HG03095 (cell line): ENCODE measurements at regions not wholly inside any gene's neighbourhood (a gene's known extent, or its start where the extent isn't known, plus 50 kb on each side); places are given as distances from the start of the nearest gene placed in this dataset.
"Not testable (repeated sequence)": the region's sequence is repeated elsewhere in the genome, so short reads cannot be mapped to it uniquely, and the experiment has no call there.

ENCODE experiments used
- ATAC-seq: cut with Tn5 transposase; IDR thresholded peaks from one replicate; pipeline ENCODE4 v1.9.1; 2021; ENCODE audit warnings: moderate library complexity; ENCODE audit not compliant: unreplicated experiment

DNA sequence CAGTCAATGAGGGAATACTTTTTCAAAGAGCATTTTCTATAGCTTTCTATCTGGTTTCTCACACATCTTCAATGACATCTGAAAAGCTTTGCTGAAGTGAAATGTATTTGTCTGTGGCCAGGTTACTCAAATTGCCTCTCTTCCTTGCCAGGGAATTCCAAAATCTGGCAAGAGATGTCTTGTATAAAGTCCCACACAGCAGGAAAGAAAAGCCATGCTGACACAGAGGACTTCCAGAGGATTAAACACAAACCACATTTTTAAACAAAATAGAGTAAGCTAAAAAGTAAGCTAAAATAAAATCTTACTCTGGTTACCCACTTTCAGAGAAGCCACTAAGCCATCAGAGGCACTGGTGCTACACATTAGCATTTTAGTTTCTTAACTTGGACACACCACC lies 93.1 kb upstream of the BCAR3 start:
- ATAC-seq: no peak

DNA sequence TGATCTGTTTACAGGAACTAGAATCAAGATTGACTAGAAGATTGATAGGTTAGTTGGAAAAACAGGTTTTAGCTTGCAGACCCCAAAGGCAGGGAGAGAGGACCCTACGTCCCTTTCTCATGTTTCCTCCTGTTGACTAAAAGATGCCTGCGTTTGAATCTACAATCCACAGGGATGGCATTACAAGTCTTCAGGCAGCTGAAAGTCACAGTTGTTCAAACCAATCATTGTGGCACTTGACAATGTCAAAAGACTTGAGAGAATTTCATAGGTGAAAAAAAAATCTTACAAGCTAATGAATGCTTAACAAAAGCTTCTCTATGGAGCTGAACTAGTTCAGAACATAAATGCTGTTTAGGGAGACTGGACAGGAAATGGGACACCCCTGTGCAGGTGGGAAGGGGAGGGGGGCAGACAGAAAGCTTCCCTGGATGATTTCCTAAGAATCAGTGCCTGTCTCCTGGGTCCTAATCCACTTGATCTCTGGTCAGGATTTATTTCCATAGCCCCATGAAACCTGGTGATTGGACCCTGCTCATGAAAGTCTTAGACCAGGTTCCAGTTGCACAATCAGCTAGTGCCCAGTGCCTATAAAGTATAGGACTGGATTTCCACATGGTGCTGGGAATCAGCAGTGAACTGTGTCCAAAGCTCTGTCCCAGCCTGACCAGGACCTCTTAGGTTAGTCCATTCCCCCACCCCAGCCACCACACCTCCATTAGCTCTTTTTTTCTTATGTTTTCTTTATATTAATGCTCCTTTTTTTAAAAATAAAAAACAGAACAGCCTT lies 91.6 kb upstream of the BCAR3 start:
- ATAC-seq: no peak

DNA sequence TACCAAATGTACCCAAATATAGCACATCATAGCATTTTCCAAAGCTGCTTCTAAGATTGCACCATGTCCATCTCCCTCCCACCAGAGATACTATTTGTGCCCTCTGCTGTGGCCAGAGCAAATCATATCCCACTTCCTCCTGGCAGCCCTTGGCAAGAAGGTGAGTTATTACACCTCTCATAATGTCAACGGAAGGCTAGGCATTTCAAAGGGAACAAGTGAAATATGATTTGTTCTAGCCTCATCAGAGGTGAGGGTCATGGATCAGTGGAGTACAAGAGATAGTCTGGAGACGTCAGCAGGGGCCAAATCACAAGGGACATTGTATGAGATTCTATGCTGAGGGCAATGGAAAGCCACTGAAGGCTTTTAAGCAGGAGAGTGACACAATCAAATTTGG lies 90.2 kb upstream of the BCAR3 start:
- no peak for ATAC-seq

DNA sequence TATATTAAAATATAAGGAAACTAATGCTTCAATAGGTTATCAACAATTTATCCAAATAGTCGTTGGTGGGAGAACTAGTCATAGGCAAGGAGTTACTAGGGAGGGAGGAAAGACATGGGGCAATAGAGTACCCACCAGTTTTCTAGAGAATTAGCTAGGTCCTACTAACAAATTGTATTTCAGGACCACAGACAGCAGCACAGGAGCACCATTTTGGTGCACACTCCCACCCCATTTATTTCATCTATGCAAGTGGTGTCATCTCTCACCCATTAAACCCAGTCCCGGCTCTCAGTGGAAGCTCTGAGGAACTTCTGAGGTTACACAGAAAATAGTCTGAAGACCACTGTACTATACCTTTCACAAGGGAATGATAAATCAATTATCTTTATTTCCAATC lies 89.0 kb upstream of the BCAR3 start:
- ATAC-seq: no peak

DNA sequence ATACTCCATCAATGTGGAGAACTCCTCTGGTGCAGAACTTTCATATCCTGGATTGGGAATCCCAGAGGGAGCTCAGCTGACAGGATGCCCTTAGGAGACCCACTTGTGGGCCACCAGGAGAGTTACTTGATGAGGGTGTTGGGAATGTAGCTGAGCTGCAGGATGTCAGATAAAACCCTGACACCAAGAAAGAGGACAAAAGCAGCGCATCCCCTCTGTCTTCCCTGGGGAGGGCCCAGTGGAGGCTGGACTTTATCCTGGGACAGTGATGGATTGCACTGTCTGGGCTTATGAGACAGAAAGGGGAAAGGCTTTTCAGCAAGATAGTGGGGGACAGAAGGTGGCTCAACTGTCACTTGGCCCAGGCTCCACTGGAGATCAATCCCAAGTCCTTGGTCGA lies 88.1 kb upstream of the BCAR3 start:
- no peak for ATAC-seq

DNA sequence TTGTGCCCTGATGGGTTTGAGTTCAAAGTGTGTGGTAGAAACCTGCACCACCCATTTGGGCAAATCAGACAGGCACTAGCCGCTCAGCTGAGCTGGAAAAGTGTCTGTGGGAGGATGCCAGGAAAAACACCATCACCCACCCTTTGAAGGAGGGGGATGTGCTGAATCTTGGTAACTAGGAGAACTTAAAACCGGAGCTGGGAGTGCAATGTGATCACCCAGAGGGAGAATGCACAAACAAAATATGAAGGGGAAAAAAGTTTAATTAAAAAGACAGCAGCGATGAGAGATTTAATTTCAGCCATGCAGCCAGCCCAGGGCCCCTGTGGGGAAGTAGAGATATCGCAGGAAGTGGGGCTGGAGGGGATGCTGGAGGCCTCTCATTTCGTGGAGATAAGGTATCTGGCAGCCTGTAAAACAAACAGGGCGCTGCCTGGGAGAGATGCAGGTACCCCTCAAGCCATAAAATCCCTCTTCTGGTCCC lies 86.8 kb upstream of the BCAR3 start:
- no peak for ATAC-seq

DNA sequence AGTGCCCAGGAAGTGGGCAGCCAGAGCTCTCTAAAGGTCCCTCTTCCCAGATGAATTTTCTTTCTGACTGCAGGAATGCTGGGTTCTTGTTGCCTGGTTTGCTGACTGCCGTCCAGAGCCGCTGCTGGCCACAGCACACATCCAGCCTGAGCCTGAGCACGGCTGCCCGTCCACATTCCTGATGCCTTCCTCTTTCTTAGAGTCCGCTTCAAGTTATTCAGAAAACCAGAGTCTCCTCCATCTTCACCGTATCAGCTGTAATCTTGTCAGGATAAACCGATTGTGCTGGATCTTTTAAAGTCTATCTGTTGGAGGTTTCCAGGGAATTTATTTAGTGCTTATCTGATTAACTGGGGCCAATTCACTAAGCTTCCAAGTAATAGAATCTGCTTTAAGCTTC lies 84.8 kb upstream of the BCAR3 start:
- no peak for ATAC-seq

DNA sequence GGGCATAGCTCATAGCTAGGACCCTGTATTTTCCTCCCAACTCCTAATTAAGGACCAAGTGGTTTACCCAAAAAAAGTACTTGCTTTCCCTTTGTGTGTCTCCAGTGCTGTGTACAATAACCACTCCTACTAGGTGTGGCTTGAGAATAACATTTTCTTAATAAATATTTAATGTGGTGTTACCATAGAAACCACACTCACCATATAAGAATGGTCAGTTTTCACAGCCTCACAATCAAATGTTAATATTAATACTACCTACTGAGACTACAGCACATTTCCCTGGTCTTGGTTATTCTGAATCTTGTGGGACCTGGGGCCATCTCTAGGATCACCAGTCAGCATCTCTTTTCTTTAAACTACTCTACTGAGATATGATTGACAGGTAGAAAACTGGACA lies 83.5 kb upstream of the BCAR3 start:
- no peak for ATAC-seq

DNA sequence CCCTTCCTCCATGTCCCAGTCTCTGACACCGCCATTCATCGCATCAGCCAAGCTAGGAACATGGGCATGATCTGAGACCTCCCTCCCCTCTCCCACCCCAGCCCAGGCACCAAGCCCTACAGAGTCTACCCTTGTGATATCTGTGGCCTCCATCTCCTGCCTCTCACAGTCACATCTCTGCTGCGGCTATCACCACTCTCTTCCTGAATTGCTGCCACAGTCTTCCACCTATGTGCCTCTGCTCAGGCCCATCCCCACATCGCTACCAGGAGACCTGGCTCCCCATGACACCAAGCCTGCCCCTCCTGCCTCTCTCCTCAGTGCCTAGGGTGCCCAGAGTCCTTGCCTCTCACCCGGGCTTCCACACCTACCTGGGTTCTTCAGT lies 82.7 kb upstream of the BCAR3 start:
- ATAC-seq: no peak

DNA sequence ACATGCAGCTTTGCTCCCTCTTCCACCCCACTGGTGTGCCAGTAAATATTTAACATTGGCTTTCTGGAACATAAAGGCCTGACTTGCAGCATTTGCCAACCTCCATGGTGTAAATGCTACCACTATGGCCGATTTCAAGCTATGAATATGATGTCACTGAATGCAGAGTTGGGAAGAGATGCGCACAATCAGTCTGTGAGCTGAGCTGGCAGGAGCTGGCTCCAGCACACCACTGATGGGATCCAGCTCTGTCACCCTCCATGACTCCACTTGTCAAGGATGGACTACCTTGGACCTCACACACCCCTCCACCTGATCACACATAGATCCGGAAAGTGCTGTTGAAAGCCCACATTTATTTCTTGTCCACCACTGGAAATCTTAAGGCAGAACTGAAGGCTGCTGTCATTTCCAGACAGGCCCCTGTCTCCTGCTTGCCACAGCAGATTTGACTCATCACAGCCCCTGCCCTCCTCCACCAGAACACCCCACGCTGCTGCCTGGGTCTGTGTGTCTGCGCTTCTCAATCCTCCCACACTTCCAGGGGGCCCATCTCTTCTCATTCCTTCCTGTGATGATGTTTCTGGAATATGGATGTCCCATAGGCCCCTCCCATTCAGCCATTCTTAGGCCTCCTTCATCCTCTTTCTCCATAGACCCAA lies 82.2 kb upstream of the BCAR3 start:
- ATAC-seq: no peak

DNA sequence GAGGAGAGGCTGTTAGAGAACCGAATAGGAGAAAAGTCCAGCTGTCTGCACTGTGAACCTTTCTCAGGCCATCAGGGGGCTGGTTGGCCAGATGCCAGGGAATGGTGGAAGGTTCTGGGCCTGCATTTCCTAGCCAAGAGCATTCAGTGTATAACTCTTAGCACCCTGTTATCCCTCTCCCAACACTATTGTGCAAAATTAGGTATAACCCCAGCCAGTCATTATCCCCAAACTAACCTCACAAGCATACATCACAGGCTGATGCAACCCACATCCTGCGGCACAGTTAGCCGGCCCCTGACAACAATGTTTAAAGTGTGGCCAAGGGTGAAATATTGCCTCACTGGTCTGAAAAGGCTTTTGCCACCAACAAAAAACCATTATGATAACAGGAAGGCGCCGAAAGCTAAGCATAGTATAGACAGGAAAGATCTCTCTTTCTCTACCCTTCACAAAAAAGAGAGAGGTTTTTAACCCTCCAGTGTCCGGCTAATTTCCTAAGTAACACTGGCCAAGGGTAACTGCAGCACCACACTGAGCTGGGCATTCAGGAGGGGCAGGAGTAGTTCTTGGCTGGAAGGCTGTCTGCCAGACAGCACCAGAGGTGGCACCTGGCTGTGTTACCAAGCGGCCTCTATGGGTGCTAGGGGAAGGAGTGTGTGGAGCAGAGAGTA lies 77.3 kb upstream of the BCAR3 start:
- no peak for ATAC-seq

DNA sequence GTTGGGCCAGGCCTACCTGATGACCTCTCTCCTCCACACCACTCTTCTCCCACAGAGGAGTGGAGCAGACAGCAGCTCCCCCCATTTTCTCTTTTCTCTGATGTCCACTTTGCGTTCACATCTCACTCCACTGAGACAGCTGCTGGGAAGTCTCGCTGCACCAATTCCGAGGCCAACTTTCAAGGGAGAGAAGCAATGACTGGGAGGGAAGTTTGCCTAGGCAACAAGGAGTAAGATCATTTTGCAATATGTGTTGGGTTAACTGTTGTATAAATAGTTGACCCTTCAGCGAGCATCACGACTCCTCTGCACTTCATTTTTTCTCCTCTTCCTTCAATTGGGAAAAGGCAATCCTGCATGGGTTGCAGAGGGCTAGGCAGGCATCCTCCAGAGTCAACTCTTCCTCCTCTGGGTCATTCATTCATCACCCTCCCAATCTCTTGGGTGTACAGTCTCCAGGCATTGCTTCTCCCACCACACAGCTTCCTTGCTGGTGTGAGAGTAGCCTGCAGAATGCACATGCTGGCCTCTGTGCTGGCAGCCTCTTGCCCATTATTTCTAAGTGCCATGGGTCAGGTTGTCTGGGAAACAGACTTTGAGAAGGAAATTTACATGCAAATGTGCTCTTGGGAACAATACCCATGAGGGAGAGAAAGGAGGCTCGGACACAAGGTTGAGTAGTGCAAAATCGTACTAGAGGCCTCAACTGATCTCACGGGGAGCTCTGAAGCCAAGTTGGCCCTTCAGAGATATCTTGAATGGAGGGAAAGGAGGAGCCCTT lies 75.8 kb upstream of the BCAR3 start:
- ATAC-seq: no peak

DNA sequence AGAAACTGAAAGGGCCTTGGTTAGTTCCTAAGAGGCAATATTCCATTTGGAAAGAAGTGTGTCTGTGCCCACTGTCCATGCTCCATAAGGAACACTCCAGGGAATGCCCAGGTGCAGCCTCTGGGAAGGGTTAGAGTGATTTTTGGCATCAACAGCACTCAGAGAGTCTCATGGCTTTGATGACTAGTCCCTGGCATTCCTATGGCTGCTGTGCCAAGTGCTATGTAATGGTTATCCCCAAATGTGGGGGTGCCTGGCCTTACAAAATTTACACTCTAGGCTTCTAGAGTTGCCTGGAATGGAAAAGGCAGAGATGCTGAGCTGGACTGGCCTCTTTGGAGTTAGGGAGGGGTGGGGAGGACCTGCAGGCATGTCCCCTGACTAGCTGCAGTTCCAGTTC lies 75.0 kb upstream of the BCAR3 start:
- no peak for ATAC-seq

DNA sequence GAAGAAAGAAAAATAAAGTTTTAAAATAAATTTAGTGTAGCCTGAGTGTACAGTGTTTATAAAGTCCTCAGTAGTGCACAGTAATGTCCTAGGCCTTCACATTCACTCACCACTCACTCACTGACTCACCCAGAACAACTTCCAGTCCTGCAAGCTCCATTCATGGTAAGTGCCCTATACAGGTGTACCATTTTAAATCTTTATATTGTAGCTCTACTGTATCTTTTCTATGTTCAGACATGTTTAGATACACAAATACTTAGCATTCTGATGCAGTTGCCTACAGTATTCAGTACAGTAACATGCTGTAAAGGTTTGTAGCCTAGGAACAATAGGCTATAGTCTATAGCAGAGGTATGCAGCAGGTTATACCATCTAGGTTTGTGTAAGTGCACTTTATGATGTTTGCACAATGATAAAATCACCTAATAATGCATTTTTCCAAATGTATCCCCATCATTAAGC lies 73.6 kb upstream of the BCAR3 start:
- not testable (repeated sequence) for ATAC-seq

DNA sequence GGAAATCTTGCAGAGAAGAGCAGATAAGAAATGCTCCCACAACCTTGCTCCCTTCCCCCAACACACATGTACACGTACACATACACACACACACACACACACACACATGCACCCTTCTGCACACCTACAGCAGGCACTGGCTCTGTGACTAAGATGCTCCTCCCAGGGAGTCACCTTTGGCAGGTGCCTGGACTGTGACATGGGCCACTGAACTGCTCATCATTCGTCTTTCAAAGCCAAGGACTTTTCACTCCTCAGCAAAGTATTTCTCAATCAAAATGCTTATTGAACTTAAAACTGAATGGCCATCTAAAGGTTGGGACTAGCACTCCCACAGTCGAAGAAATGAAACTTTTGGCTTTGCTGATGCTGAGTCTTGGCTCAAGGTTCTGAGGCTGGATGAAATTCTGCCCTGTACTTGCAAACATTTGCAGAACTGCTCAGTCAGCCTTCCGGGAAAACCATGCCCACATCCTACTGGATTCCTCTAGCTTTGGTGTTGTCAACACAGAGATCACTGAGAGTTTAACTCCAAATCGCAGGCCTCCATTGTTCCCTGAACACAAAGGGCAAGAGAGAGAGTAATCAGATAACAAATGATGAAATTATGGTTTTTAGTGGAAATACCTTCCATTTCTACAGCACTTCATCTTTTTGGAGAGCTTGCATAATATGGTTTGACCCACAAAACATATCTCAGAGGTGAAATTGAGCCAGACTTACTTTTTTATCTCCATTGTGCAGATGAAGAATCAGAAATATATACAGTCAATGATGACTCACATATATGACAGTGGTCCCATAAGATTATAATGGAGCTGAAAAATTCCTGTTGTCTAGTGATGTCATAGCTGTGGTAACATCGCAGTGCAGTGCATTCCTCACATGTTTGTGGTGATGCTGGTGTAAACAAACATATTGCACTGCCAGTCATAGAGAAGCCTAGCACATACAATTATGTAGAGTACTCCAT lies 72.4 kb upstream of the BCAR3 start:
- no peak for ATAC-seq

DNA sequence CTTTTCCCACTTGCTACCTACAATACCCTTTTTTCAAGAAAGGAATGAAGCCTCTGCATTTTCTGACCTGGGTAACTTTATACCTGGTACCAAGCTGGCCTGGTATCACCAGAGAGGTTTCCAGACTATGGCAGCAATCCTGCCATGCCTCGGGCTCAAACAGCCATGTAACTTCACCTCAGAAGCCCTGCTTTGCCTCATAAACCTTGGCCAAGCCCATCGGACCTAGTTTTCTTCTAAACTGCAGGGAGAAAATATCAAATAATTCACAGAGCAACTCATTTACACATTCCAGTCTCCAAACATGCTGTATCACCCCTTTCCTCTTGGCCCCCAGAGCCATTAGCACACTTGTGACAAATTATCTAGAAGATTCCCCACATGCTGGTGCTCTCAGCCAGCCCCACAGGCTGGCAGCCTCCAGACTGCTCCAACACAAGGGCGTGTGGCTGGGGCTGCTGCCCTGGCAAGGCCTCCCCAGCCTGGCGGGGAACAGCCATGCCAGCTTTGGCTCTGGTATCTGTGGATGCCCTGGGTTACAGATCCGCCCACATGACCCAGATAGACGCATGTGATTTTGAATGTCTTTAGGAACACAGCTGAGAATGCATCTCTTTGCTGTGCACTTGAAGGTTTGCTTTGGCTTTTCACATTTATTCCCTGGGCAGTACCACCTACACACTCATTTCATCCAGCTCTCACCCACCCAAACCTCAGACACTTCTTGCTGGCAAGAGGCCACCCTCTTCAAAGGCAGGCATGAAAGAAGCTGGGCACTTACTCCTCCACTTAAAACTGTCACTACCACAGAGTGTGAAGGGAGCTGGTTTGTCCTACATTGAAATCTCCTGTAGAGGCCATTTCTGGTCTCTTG lies 70.0 kb upstream of the BCAR3 start:
- ATAC-seq: no peak

DNA sequence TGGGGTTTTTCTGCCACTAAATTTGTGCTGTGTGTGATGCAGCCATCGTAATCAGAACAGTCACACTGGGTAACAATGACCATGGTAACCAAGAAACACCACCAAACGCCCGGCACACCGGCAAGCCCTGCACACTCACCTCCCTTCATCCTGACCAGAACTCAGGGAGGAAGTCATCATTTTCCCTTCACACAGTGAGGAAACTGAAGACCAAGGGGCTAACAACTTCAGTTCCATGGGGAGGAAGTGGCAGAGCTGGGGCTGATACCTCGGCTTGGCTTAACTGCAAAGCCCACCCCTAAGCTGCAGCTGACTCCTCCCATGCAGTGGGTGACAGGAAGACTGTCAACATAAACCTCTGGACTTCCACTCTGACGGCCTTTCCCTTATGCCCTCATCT lies 69.3 kb upstream of the BCAR3 start:
- no peak for ATAC-seq

DNA sequence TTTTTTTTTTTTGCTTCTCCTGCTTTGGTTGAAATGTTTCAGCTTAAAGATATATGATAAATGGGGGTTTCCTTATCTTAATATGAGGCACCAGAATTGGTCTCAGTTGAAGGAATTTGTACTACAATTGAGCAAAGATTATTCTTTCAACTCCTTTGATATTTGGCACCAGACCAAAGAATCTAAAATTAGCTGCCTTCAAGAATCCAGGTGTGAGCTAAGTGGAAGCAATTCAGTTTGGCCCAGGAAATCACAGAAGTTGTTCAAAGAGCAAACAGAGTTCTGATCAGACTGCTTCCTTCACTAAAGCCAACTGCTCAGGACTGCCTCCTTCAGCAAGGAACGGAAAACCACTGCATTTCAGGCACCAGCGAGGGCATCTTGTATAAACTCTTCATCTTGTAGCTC lies 68.3 kb upstream of the BCAR3 start:
- ATAC-seq: no peak

DNA sequence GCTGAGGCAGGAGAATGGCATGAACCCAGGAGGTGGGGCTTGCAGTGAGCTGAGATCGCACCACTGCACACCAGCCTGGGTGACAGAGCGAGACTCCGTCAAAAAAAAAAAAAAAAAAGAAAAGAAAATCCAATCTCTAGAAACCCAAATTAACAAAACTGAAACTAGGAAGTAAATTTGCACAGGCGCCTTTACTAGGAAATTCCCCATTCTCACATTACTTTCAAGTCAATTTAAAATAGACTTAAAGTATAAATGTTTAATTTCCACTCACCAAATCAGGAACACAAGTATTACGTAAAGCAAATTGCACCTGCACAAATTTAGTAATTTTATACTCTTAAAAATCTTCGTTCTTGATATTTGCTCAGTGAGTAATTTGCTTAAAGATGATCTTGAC lies 67.8 kb upstream of the BCAR3 start:
- no peak for ATAC-seq
